ENCODE measurements at regions not wholly inside any gene's neighbourhood (a gene's known extent, or its start where the extent isn't known, plus 50 kb on each side); places are given as distances from the start of the nearest gene placed in this dataset.
"Not testable (repeated sequence)": the region's sequence is repeated elsewhere in the genome, so short reads cannot be mapped to it uniquely, and the experiment has no call there.

GRCh38 chr21:6035474-6036155 is 4485.8 kb upstream of the TPTE start:
- ATAC-seq: peak; percentile 81
- H3K4me2 ChIP-seq; H3K4me1 ChIP-seq; H3K9me3 ChIP-seq; H3K27ac ChIP-seq; H3K4me3 ChIP-seq; POLR2A ChIA-PET; DNase-seq (ENCODE audit: low read depth in 1 of 2, low spot score in 1 of 2); CTCF ChIA-PET; FAIRE-seq: not testable (repeated sequence)
- WGBS (ENCODE audit: missing lambda C conversion rate): no CpG with 5 or more reads among the region's 22 CpGs

GRCh38 chr21:6039224-6039623 is 4482.2 kb upstream of the TPTE start:
- POLR2A ChIA-PET: not testable (repeated sequence)

GRCh38 chr21:6040095-6040494 is 4481.3 kb upstream of the TPTE start:
- H3K4me3 ChIP-seq; CTCF ChIA-PET; H3K27ac ChIP-seq; POLR2A ChIA-PET; FAIRE-seq; H3K9me3 ChIP-seq; H3K4me1 ChIP-seq; DNase-seq (ENCODE audit: low read depth in 1 of 2, low spot score in 1 of 2); H3K4me2 ChIP-seq: not testable (repeated sequence)
- no CpG with 5 or more reads among the region's 7 CpGs for WGBS (ENCODE audit: missing lambda C conversion rate)
- peak; percentile 16 to 18; a peak in 3 of 6 replicates for ATAC-seq

More at GRCh38 chr21:6039224-6039623, 4482.2 kb upstream of the TPTE start:
- H3K4me1 ChIP-seq; H3K9me3 ChIP-seq; H3K27ac ChIP-seq; DNase-seq (ENCODE audit: low read depth in 1 of 2, low spot score in 1 of 2); FAIRE-seq; CTCF ChIA-PET; H3K4me2 ChIP-seq; ATAC-seq; H3K4me3 ChIP-seq: not testable (repeated sequence)
- WGBS (ENCODE audit: missing lambda C conversion rate): no CpG with 5 or more reads among the region's 8 CpGs

- WGBS (ENCODE audit: missing lambda C conversion rate): no CpG with 5 or more reads among the region's 21 CpGs
- DNase-seq (ENCODE audit: low read depth in 1 of 2, low spot score in 1 of 2); H3K4me1 ChIP-seq; H3K9me3 ChIP-seq; POLR2A ChIA-PET; H3K4me3 ChIP-seq; H3K4me2 ChIP-seq; H3K27ac ChIP-seq; FAIRE-seq; CTCF ChIA-PET: not testable (repeated sequence)
- peak; percentile 90 for ATAC-seq
Measured at GRCh38 chr21:6043430-6044275, 4477.7 kb upstream of the TPTE start.

GRCh38 chr21:6044695-6045094 is 4476.7 kb upstream of the TPTE start:
- no CpG with 5 or more reads among the region's 13 CpGs for WGBS (ENCODE audit: missing lambda C conversion rate)
- H3K27ac ChIP-seq; H3K4me3 ChIP-seq; CTCF ChIA-PET; POLR2A ChIA-PET; DNase-seq (ENCODE audit: low read depth in 1 of 2, low spot score in 1 of 2); H3K4me1 ChIP-seq; H3K4me2 ChIP-seq; H3K9me3 ChIP-seq; FAIRE-seq: not testable (repeated sequence)
- ATAC-seq: peak in 1 of 2 experiments; percentile 45; a peak in 3 of 6 replicates

GRCh38 chr21:6049930-6050329 is 4471.5 kb upstream of the TPTE start:
- ATAC-seq; DNase-seq (ENCODE audit: low read depth in 1 of 2, low spot score in 1 of 2); H3K27ac ChIP-seq; H3K4me3 ChIP-seq; POLR2A ChIA-PET; H3K4me1 ChIP-seq; CTCF ChIA-PET; FAIRE-seq; H3K4me2 ChIP-seq; H3K9me3 ChIP-seq: not testable (repeated sequence)
- WGBS (ENCODE audit: missing lambda C conversion rate): no CpG with 5 or more reads among the region's 17 CpGs

GRCh38 chr21:6052109-6052508 is 4469.3 kb upstream of the TPTE start:
- CTCF ChIA-PET; DNase-seq (ENCODE audit: low read depth in 1 of 2, low spot score in 1 of 2); H3K27ac ChIP-seq; H3K4me3 ChIP-seq; H3K4me1 ChIP-seq; FAIRE-seq; POLR2A ChIA-PET; H3K9me3 ChIP-seq; H3K4me2 ChIP-seq: not testable (repeated sequence)
- WGBS (ENCODE audit: missing lambda C conversion rate): no CpG with 5 or more reads among the region's 5 CpGs
- peak; percentile 32 to 39; a peak in 1 of 6 replicates for ATAC-seq

GRCh38 chr21:6053145-6053544 is 4468.2 kb upstream of the TPTE start:
- POLR2A ChIA-PET; CTCF ChIA-PET; H3K4me1 ChIP-seq; H3K27ac ChIP-seq; H3K4me2 ChIP-seq; H3K9me3 ChIP-seq; ATAC-seq; FAIRE-seq; H3K4me3 ChIP-seq; DNase-seq (ENCODE audit: low read depth in 1 of 2, low spot score in 1 of 2): not testable (repeated sequence)
- WGBS (ENCODE audit: missing lambda C conversion rate): no CpG with 5 or more reads among the region's 25 CpGs

GRCh38 chr21:6058997-6059396 is 4462.4 kb upstream of the TPTE start:
- no CpG with 5 or more reads among the region's 9 CpGs for WGBS (ENCODE audit: missing lambda C conversion rate)
- ATAC-seq: not testable (repeated sequence)

GRCh38 chr21:6060054-6060681 is 4461.2 kb upstream of the TPTE start:
- H3K4me3 ChIP-seq; DNase-seq (ENCODE audit: low read depth in 1 of 2, low spot score in 1 of 2); CTCF ChIA-PET; FAIRE-seq; H3K4me1 ChIP-seq; H3K4me2 ChIP-seq; POLR2A ChIA-PET; H3K9me3 ChIP-seq; H3K27ac ChIP-seq: not testable (repeated sequence)
- peak; percentile 91 to 97 for ATAC-seq
- WGBS (ENCODE audit: missing lambda C conversion rate): no CpG with 5 or more reads among the region's 21 CpGs

More at GRCh38 chr21:6058997-6059396, 4462.4 kb upstream of the TPTE start:
- CTCF ChIA-PET; DNase-seq (ENCODE audit: low read depth in 1 of 2, low spot score in 1 of 2); POLR2A ChIA-PET; H3K27ac ChIP-seq; H3K4me2 ChIP-seq; H3K9me3 ChIP-seq; H3K4me1 ChIP-seq; H3K4me3 ChIP-seq; FAIRE-seq: not testable (repeated sequence)

- CTCF ChIA-PET; H3K27ac ChIP-seq; H3K4me2 ChIP-seq; POLR2A ChIA-PET; H3K4me1 ChIP-seq; ATAC-seq; FAIRE-seq; H3K9me3 ChIP-seq; DNase-seq (ENCODE audit: low read depth in 1 of 2, low spot score in 1 of 2); H3K4me3 ChIP-seq: not testable (repeated sequence)
- WGBS (ENCODE audit: missing lambda C conversion rate): no CpG with 5 or more reads among the region's 17 CpGs
Measured at GRCh38 chr21:6066320-6066985, 4454.9 kb upstream of the TPTE start.
